PC-3 (cell line): ENCODE measurements at regions not wholly inside any gene's neighbourhood (a gene's known extent, or its start where the extent isn't known, plus 50 kb on each side); places are given as distances from the start of the nearest gene placed in this dataset.

Experiments used
- ATAC-seq: fragments of 200-7000 bp; cut with Tn5 transposase; 2 replicates; pipeline ENCODE4 v1.9.1; 2020; ENCODE audit warnings: mild to moderate bottlenecking, moderate library complexity
- BruUV-seq: library from RNA; stranded (reverse); fragments of 400-500 nt; replicated peaks from 2 replicates; lab custom pipeline; 2021; lab: Mats Ljungman, UMichigan
- CTCF ChIA-PET: fragments of 300-600 bp; sonication (Branson Sonifier 250); formaldehyde crosslinking; loops from one replicate; lab custom pipeline; 2022; ENCODE audit warnings: antibody characterized with exemption; lab: Charles Lee
- POLR2A ChIA-PET: fragments of 300-600 bp; sonication (Branson Sonifier 250); formaldehyde crosslinking; loops from one replicate; lab custom pipeline; 2022; ENCODE audit warnings: antibody characterized with exemption; ENCODE audit not compliant: unreplicated experiment; lab: Charles Lee
- DNase-seq: peaks from one replicate; pipeline ENCODE4 v3.0.0-alpha.2; 2015
- H2AFZ ChIP-seq: fragments of 300-600 bp; sonication (generic); 2 replicates; pipeline ENCODE4 v1.6.0; 2016; ENCODE audit warnings: antibody characterized with exemption, low read length
- H3F3A ChIP-seq: fragments of 300-600 bp; sonication (generic); one replicate; pipeline ENCODE4 v1.6.0; 2017; ENCODE audit warnings: antibody characterized with exemption, low read length, control low read depth, mild to moderate bottlenecking; ENCODE audit not compliant: unreplicated experiment
- H3K27ac ChIP-seq: fragments of 300-600 bp; sonication (generic); 2 replicates; pipeline ENCODE4 v1.5.1; 2016; ENCODE audit warnings: mild to moderate bottlenecking, low read length
- H3K27me3 ChIP-seq: fragments of 300-600 bp; sonication (generic); 2 replicates; pipeline ENCODE4 v1.6.1; 2016; ENCODE audit warnings: low read length, mixed read lengths
- H3K36me3 ChIP-seq: fragments of 300-600 bp; sonication (generic); 2 replicates; pipeline ENCODE4 v1.6.1; 2016; ENCODE audit warnings: low read depth, mixed run types, low read length, mixed read lengths
- H3K4me1 ChIP-seq: fragments of 300-600 bp; sonication (generic); 2 replicates; pipeline ENCODE4 v1.5.1; 2016; ENCODE audit warnings: low read length; ENCODE audit not compliant: insufficient read depth
- H3K4me2 ChIP-seq: fragments of 300-600 bp; sonication (generic); 2 replicates; pipeline ENCODE4 v1.6.0; 2016; ENCODE audit warnings: low read length
- H3K4me3 ChIP-seq: fragments of 300-600 bp; sonication (generic); 2 replicates; pipeline ENCODE4 v1.5.1; 2016; ENCODE audit warnings: mild to moderate bottlenecking, low read length, mixed read lengths
- H3K79me2 ChIP-seq: fragments of 300-600 bp; sonication (generic); 2 replicates; pipeline ENCODE4 v1.6.1; 2017; ENCODE audit warnings: low read length, mixed read lengths
- H3K9ac ChIP-seq: fragments of 300-600 bp; sonication (generic); 2 replicates; pipeline ENCODE4 v1.6.0; 2016; ENCODE audit warnings: mild to moderate bottlenecking, low read length
- H3K9me2 ChIP-seq: fragments of 300-600 bp; sonication (generic); replicated peaks from 2 replicates; pipeline ENCODE4 v1.6.1; 2016; ENCODE audit warnings: mixed run types, low read length, mixed read lengths
- H3K9me3 ChIP-seq: fragments of 300-600 bp; sonication (generic); 2 replicates; pipeline ENCODE4 v1.6.1; 2016; ENCODE audit warnings: low read length, mixed read lengths
- H4K20me1 ChIP-seq: fragments of 300-600 bp; sonication (generic); 2 replicates; pipeline ENCODE4 v1.6.1; 2016; ENCODE audit warnings: low read length, mixed read lengths
- CTCF ChIP-seq: fragments of 300-600 bp; sonication (generic); conservative IDR thresholded peaks from 2 replicates; pipeline ENCODE4 v1.5.1; 2017; ENCODE audit warnings: antibody characterized with exemption, low read depth, mild to moderate bottlenecking, low read length
- EZH2 ChIP-seq: fragments of 300-600 bp; sonication (generic); IDR thresholded peaks from one replicate; pipeline ENCODE4 v1.6.1; 2017; ENCODE audit warnings: antibody characterized with exemption, mild to moderate bottlenecking, low read length; ENCODE audit not compliant: unreplicated experiment
- EZH2phosphoT487 ChIP-seq: fragments of 300-600 bp; sonication (generic); IDR thresholded peaks from 2 replicates; pipeline ENCODE4 v1.6.1; 2018; ENCODE audit warnings: mild to moderate bottlenecking, antibody characterized with exemption, low read length, borderline replicate concordance
- intact Hi-C: fragments of 100-400 bp; cut with micrococcal nuclease; formaldehyde crosslinking; loops from 2 replicates; pipeline ENCODE4 v1.9.0; 2023

GRCh38 chr7:46850563-46851330 lies 731.2 kb downstream of the TNS3 start:
- TF ChIP-seq EZH2phosphoT487 (no peak), CTCF (no peak), EZH2 (no peak)
- Histone ChIP-seq H3K36me3 (no peaks in the 10 kb centered on the region), H3K27ac (no peak overlapping the region), H3K4me3 (no peak overlapping the region), H3K4me2 (no peak overlapping the region), H3K4me1 (no peaks in the 10 kb centered on the region), H3K27me3 (no peaks in the 10 kb centered on the region), H2AFZ (no peak overlapping the region), H4K20me1 (no peaks in the 10 kb centered on the region), H3K9me2 (no peaks in the 10 kb centered on the region), H3F3A (no peaks in the 10 kb centered on the region), H3K79me2 (no peaks in the 10 kb centered on the region), H3K9ac (no peak overlapping the region), H3K9me3 (no peaks in the 10 kb centered on the region)
- intact Hi-C loops: no loop called here
- BruUV-seq: no TSS peak
- ChIA-PET CTCF (no interaction called here), POLR2A (no interaction called here)
- ATAC-seq (no peak), DNase-seq (no peak)

GRCh38 chr7:46848944-46849343 lies 733.0 kb downstream of the TNS3 start:
- Histone ChIP-seq H3K36me3 (no peaks in the 10 kb centered on the region), H4K20me1 (no peaks in the 10 kb centered on the region), H2AFZ (no peak overlapping the region), H3K9me2 (no peaks in the 10 kb centered on the region), H3K79me2 (no peaks in the 10 kb centered on the region), H3K9ac (0 out of 2 replicates have a peak overlapping the region, but pooled peaks have one; percentile 17), H3K27ac (peak overlapping the region; percentile 53), H3F3A (no peaks in the 10 kb centered on the region), H3K4me3 (no peak overlapping the region), H3K9me3 (no peaks in the 10 kb centered on the region), H3K4me1 (no peaks in the 10 kb centered on the region), H3K27me3 (no peaks in the 10 kb centered on the region), H3K4me2 (no peak overlapping the region)
- intact Hi-C loops: no loop called here
- ATAC-seq: peak; percentile 79
- peak; percentile 26 for DNase-seq
- no TSS peak for BruUV-seq
- TF ChIP-seq EZH2 (no peak), EZH2phosphoT487 (no peak), CTCF (no peak)
- POLR2A ChIA-PET: no interaction called here
- CTCF ChIA-PET: no interaction called here

GRCh38 chr7:46848311-46848710 lies 733.6 kb downstream of the TNS3 start:
- intact Hi-C loops: no loop called here
- Histone ChIP-seq H3K4me1 (no peaks in the 10 kb centered on the region), H3K9me3 (no peaks in the 10 kb centered on the region), H3K36me3 (no peaks in the 10 kb centered on the region), H3K27me3 (no peaks in the 10 kb centered on the region), H3K27ac (no peak overlapping the region), H3K9me2 (no peaks in the 10 kb centered on the region), H3K4me3 (no peak overlapping the region), H3K79me2 (no peaks in the 10 kb centered on the region), H3F3A (no peaks in the 10 kb centered on the region), H2AFZ (no peak overlapping the region), H3K4me2 (no peak overlapping the region), H4K20me1 (no peaks in the 10 kb centered on the region), H3K9ac (no peak overlapping the region)
- POLR2A ChIA-PET: no interaction called here
- BruUV-seq: no TSS peak
- ATAC-seq (no peak), DNase-seq (no peak)
- no peak for TF ChIP-seq CTCF
- TF ChIP-seq EZH2: no peak
- TF ChIP-seq EZH2phosphoT487: no peak
- CTCF ChIA-PET: no interaction called here
